IPS DF 6.9 (cell line): ENCODE measurements at regions not wholly inside any gene's neighbourhood (a gene's known extent, or its start where the extent isn't known, plus 50 kb on each side); places are given as distances from the start of the nearest gene placed in this dataset.

ENCODE experiments used
- DNase-seq: peaks from one replicate; pipeline ENCODE4 v3.0.0-alpha.2; 2013; ENCODE audit warnings: low read depth, low spot score
- H3K27ac ChIP-seq: one replicate; pipeline ENCODE4 v1.5.1; 2013; ENCODE audit warnings: low read length, control low read depth
- H3K27me3 ChIP-seq: 2 replicates; pipeline ENCODE4 v1.6.1; 2013; ENCODE audit warnings: mild to moderate bottlenecking, low read length; ENCODE audit not compliant: control insufficient read depth, insufficient read depth
- H3K36me3 ChIP-seq: 2 replicates; pipeline ENCODE4 v1.6.1; 2013; ENCODE audit warnings: low read length; ENCODE audit not compliant: control insufficient read depth, insufficient read depth
- H3K4me1 ChIP-seq: 2 replicates; pipeline ENCODE4 v1.6.1; 2013; ENCODE audit warnings: low read length; ENCODE audit not compliant: control insufficient read depth, insufficient read depth
- H3K4me3 ChIP-seq: 2 replicates; pipeline ENCODE4 v1.5.1; 2013; ENCODE audit warnings: mild to moderate bottlenecking, low read length
- H3K9me3 ChIP-seq: 2 replicates; pipeline ENCODE4 v1.6.1; 2013; ENCODE audit warnings: low read length, inconsistent platforms; ENCODE audit not compliant: control insufficient read depth, insufficient read depth
- WGBS: extraction: QIAGEN DNeasy Blood & Tissue Kit; methylation state at CpG from one replicate; pipeline ENCODE4 v1.1.7; 2013; ENCODE audit warnings: mixed read lengths, missing lambda C conversion rate; ENCODE audit not compliant: insufficient read length, insufficient coverage; 5-methylcytosine and 5-hydroxymethylcytosine counted together

GRCh38 chr11:30116512-30116911, 99.7 kb upstream of the KCNA4 start:
- no peak overlapping the region for H3K4me3 ChIP-seq
- WGBS: no CpG with 5 or more reads among the region's 1 CpG

GRCh38 chr11:30120045-30120589, 103.3 kb upstream of the KCNA4 start:
- Histone ChIP-seq H3K27ac (no peak overlapping the region), H3K4me1 (no peaks in the 10 kb centered on the region), H3K9me3 (no peaks in the 10 kb centered on the region), H3K4me3 (no peak overlapping the region), H3K27me3 (no peaks in the 10 kb centered on the region), H3K36me3 (no peaks in the 10 kb centered on the region)
- no peak for DNase-seq
- no CpG with 5 or more reads among the region's 4 CpGs for WGBS

More at GRCh38 chr11:30116512-30116911, 99.7 kb upstream of the KCNA4 start:
- no peaks in the 10 kb centered on the region for H3K9me3 ChIP-seq
- no peaks in the 10 kb centered on the region for H3K4me1 ChIP-seq
- no peaks in the 10 kb centered on the region for H3K36me3 ChIP-seq
- DNase-seq: no peak
- H3K27ac ChIP-seq: no peak overlapping the region
- peaks cover 4% of the 10 kb centered on the region; the same call in 1 of the 2 replicates for H3K27me3 ChIP-seq

- no peak overlapping the region for H3K27ac ChIP-seq
- no peaks in the 10 kb centered on the region for H3K36me3 ChIP-seq
- H3K4me3 ChIP-seq: no peak overlapping the region
- no peaks in the 10 kb centered on the region for H3K27me3 ChIP-seq
- no peaks in the 10 kb centered on the region for H3K4me1 ChIP-seq
- DNase-seq: no peak
- WGBS: no CpG with 5 or more reads among the region's 2 CpGs
- no peaks in the 10 kb centered on the region for H3K9me3 ChIP-seq
These were observed 105.4 kb upstream of the FSHB start for GRCh38 chr11:30125456-30125855.

GRCh38 chr11:30128269-30128932, 102.4 kb upstream of the FSHB start:
- DNase-seq: peak; percentile 7
- Histone ChIP-seq H3K36me3 (no peaks in the 10 kb centered on the region), H3K27me3 (no peaks in the 10 kb centered on the region), H3K27ac (no peak overlapping the region), H3K4me3 (no peak overlapping the region), H3K9me3 (no peaks in the 10 kb centered on the region), H3K4me1 (no peaks in the 10 kb centered on the region)
- no CpG with 5 or more reads among the region's 3 CpGs for WGBS

GRCh38 chr11:30131535-30131934, 99.3 kb upstream of the FSHB start:
- H3K27me3 ChIP-seq: no peaks in the 10 kb centered on the region
- no peak for DNase-seq
- WGBS: no CpG with 5 or more reads among the region's 2 CpGs
- no peaks in the 10 kb centered on the region for H3K36me3 ChIP-seq
- H3K9me3 ChIP-seq: no peaks in the 10 kb centered on the region
- H3K4me1 ChIP-seq: no peaks in the 10 kb centered on the region
- H3K4me3 ChIP-seq: no peak overlapping the region
- H3K27ac ChIP-seq: no peak overlapping the region

- DNase-seq: no peak
- no peak overlapping the region for H3K27ac ChIP-seq
- H3K27me3 ChIP-seq: no peaks in the 10 kb centered on the region
- no peaks in the 10 kb centered on the region for H3K9me3 ChIP-seq
- H3K4me1 ChIP-seq: no peaks in the 10 kb centered on the region
- WGBS: no CpG with 5 or more reads among the region's 4 CpGs
- H3K4me3 ChIP-seq: no peak overlapping the region
- H3K36me3 ChIP-seq: no peaks in the 10 kb centered on the region
These were observed 97.5 kb upstream of the FSHB start for GRCh38 chr11:30133281-30133680.

- Histone ChIP-seq H3K4me1 (no peaks in the 10 kb centered on the region), H3K27ac (no peak overlapping the region), H3K27me3 (no peaks in the 10 kb centered on the region), H3K4me3 (no peak overlapping the region), H3K36me3 (no peaks in the 10 kb centered on the region), H3K9me3 (no peaks in the 10 kb centered on the region)
- no CpG with 5 or more reads among the region's 3 CpGs for WGBS
- DNase-seq: peak; percentile 39
These were observed 87.6 kb upstream of the FSHB start for GRCh38 chr11:30143098-30143705.

GRCh38 chr11:30147293-30147692, 83.5 kb upstream of the FSHB start:
- no peak for DNase-seq
- Histone ChIP-seq H3K27me3 (no peaks in the 10 kb centered on the region), H3K4me3 (no peak overlapping the region), H3K36me3 (no peaks in the 10 kb centered on the region), H3K9me3 (no peaks in the 10 kb centered on the region), H3K27ac (no peak overlapping the region), H3K4me1 (no peaks in the 10 kb centered on the region)
- no CpG with 5 or more reads among the region's 5 CpGs for WGBS

GRCh38 chr11:30149998-30150397, 80.8 kb upstream of the FSHB start:
- no peak for DNase-seq
- Histone ChIP-seq H3K36me3 (no peaks in the 10 kb centered on the region), H3K9me3 (no peaks in the 10 kb centered on the region), H3K4me1 (no peaks in the 10 kb centered on the region), H3K4me3 (no peak overlapping the region), H3K27me3 (no peaks in the 10 kb centered on the region), H3K27ac (no peak overlapping the region)
- no CpG with 5 or more reads among the region's 1 CpG for WGBS

- Histone ChIP-seq H3K27me3 (no peaks in the 10 kb centered on the region), H3K27ac (no peak overlapping the region), H3K4me1 (no peaks in the 10 kb centered on the region), H3K36me3 (no peaks in the 10 kb centered on the region), H3K9me3 (no peaks in the 10 kb centered on the region), H3K4me3 (no peak overlapping the region)
- WGBS: no CpG with 5 or more reads among the region's 3 CpGs
- no peak for DNase-seq
These were observed 80.4 kb upstream of the FSHB start for GRCh38 chr11:30150425-30150824.

GRCh38 chr11:30153008-30153407, 77.8 kb upstream of the FSHB start:
- no peak for DNase-seq
- no peak overlapping the region for H3K4me3 ChIP-seq
- H3K4me1 ChIP-seq: no peaks in the 10 kb centered on the region
- WGBS: no CpG with 5 or more reads among the region's 3 CpGs
- H3K36me3 ChIP-seq: no peaks in the 10 kb centered on the region
- H3K27ac ChIP-seq: no peak overlapping the region
- H3K27me3 ChIP-seq: no peaks in the 10 kb centered on the region
- no peaks in the 10 kb centered on the region for H3K9me3 ChIP-seq
